ENCODE measurements at regions not wholly inside any gene's neighbourhood (a gene's known extent, or its start where the extent isn't known, plus 50 kb on each side); places are given as distances from the start of the nearest gene placed in this dataset.

- TF ChIP-seq CTCF (IDR thresholded peaks at IDR 0.05) (no peak), POLR2A (IDR thresholded peaks at IDR 0.05) (no peak)
These were observed 573.8 kb upstream of the NR5A2 start for GRCh38 chr1:199453723-199454122.

Data from thyroid gland (tissue), 4 donors.